Psoas muscle (tissue), 7 donors: ENCODE measurements at regions not wholly inside any gene's neighbourhood (a gene's known extent, or its start where the extent isn't known, plus 50 kb on each side); places are given as distances from the start of the nearest gene placed in this dataset.

Experiments
- ATAC-seq, 4 donors: fragments of 200-7000 bp; cut with Tn5 transposase; one replicate each; pipeline ENCODE4 v1.9.1; 2020; ENCODE audit warnings: moderate library complexity in 3 of 4, mild to moderate bottlenecking in 2 of 4
- DNase-seq, 2 donors: peaks; one replicate each; pipeline ENCODE4 v3.0.0-alpha.2; 2020
- H3K27ac ChIP-seq: fragments of 200-600 bp; one replicate; pipeline ENCODE4 v1.8.0; 2022
- H3K27me3 ChIP-seq, 3 donors: fragments of 200-600 bp in 1 of 3; one replicate each; pipeline versions ENCODE4 v1.6.1 to v1.8.0; 2013 to 2022; ENCODE audit warnings: low read length in 2 of 3, mild to moderate bottlenecking in 2 of 3, moderate library complexity in 1 of 3; ENCODE audit not compliant: insufficient read depth in 3 of 3
- H3K36me3 ChIP-seq, 2 donors: fragments of 200-600 bp in 1 of 2; one replicate each; pipeline versions ENCODE4 v1.6.1 to v1.8.0; 2013 to 2022; ENCODE audit warnings: low read depth in 1 of 2, mild to moderate bottlenecking in 1 of 2, moderate library complexity in 1 of 2; ENCODE audit not compliant: insufficient read depth in 1 of 2
- H3K4me1 ChIP-seq: fragments of 200-600 bp; one replicate; pipeline ENCODE4 v1.8.0; 2022
- H3K4me3 ChIP-seq: fragments of 200-600 bp; one replicate; pipeline ENCODE4 v1.8.0; 2022; ENCODE audit warnings: mild to moderate bottlenecking
- H3K9me3 ChIP-seq: fragments of 200-600 bp; one replicate; pipeline ENCODE4 v1.8.0; 2022
- CTCF ChIP-seq: fragments of 200-600 bp; IDR thresholded peaks from one replicate; pipeline ENCODE4 v1.8.0; 2022; ENCODE audit warnings: antibody characterized with exemption
- WGBS, 3 donors: extraction: QIAGEN DNeasy Blood & Tissue Kit; methylation state at CpG; one replicate each; pipeline versions ENCODE4 v1.1.6 to v1.1.7; 2013; 5-methylcytosine and 5-hydroxymethylcytosine counted together
- intact Hi-C, 2 donors: fragments of 100-400 bp; cut with DNase I; formaldehyde crosslinking; loops; one replicate each; pipeline versions ENCODE4 v1.11.0 to v1.14.2; 2022
- donor health status: healthy with polysubstance abuse.
- donor health status: DM: no; HTN: no; CAD: no; lungs with moderate emphysema.
- donor health status: Bipolar disorder and iron deficiency.
- donor health status: healthy.
- donor health status: DM: yes; HTN: yes; CAD: no.
- donor health status: DM: no; HTN: no; CAD: no.
- donor health status: DM: yes; HTN: yes; CAD: no.

DNA sequence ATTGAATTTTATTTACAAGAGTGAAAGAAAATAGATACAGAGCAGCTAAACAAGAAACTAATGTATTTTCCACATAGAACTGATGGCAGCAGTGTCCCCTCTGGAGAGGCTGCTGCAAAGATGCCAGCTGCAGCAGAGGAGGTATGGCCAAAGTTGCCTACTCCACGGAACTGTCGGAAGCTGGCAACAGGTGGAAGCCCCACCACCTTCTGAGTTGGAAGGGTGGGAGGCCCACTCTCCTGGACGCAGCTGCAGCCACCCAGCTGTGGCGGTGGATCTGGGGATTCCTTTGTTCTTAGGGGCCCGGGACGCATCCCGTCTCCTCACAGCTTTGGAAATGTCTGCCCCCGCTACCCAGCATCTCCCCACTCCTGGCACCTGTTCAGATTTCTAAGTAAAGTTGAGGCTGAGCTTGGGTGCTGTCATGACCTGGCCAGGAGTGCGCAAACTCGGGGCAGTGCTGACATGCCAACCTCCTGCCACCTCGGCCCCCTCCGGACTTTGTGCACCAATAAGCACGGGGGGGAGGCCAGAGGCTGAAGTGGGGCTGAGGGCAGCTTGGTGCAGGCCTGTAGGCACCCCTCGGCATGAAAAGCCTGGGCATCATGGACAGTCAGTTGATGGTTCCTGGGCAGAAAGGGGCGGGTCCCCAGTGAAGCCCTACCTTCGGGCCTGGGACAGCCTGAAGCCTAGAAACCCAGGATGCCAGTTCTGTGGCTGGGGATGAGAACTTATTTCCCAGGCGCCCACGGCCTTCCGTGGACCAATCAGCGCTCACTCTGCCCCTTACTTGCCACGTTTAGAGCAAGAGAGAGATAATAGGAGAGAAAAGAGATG is 1071.4 kb downstream of the JRKL start:
- Histone ChIP-seq H3K4me1 (no peaks in the 10 kb centered on the region), H3K27ac (no peak overlapping the region), H3K27me3 (no peaks in the 10 kb centered on the region), H3K4me3 (no peak overlapping the region), H3K36me3 (no peaks in the 10 kb centered on the region), H3K9me3 (peaks cover 9% of the 10 kb centered on the region)
- DNase-seq (no peak), ATAC-seq (no peak)
- TF ChIP-seq CTCF: no peak
- WGBS, 3 donors: 84 to 89% (median 86%) methylated on average over 20 to 21 of the region's 21 CpGs
- intact Hi-C loops: no loop called here

DNA sequence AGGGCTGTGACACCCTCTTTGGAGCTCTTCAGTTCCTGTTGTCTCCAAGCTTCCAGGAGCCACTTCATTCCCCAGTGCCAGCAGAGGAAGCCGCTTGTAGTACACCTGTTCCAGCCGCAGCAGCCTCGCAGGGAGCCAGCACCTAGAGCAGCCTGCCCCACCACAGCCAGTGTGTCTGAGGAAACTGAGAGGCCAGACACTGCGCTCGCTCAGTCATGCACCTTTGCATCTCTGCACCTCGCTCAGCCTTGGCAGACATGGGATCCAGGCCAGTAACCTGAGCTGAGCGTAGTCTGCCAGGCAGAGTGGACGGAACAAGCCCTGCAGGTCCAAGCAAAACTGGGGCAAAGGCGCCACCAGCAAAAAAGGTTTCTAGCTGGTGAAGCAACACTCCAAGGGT is 1072.1 kb downstream of the JRKL start:
- Histone ChIP-seq H3K27ac (no peak overlapping the region), H3K36me3 (no peaks in the 10 kb centered on the region), H3K4me1 (no peaks in the 10 kb centered on the region), H3K9me3 (peaks cover 9% of the 10 kb centered on the region), H3K4me3 (no peak overlapping the region), H3K27me3 (no peaks in the 10 kb centered on the region)
- WGBS, 3 donors: 82 to 92% (median 85%) methylated on average over 9 of the region's 9 CpGs
- no peak for DNase-seq
- ATAC-seq: no peak
- no peak for TF ChIP-seq CTCF
- intact Hi-C loops: no loop called here

DNA sequence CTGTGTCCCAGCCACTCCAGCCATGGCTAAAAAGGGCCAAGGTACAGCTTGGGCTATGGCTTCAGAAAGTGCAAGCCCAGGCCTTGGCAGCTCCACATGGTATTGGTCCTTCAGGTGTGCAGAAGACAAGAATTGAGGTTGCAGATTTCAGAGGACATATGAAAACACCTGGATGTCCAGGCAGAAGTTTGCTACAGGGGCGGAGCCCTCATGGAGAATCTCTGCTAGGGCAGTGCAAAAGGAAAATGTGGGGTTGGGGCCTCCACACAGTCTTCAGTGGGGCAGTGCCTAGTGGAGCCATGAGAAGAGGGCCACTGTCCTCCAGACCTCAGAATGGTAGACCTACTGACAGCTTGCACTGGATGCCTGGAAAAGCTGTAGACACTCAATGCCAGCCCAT is 1074.1 kb downstream of the JRKL start:
- H3K36me3 ChIP-seq: no peaks in the 10 kb centered on the region
- no peak overlapping the region for H3K27ac ChIP-seq
- 47 to 59% (median 51%) methylated on average over 1 of the region's 1 CpG for WGBS, 3 donors
- no peak for TF ChIP-seq CTCF
- no peak overlapping the region for H3K4me3 ChIP-seq
- H3K9me3 ChIP-seq: peaks cover 9% of the 10 kb centered on the region
- DNase-seq (no peak), ATAC-seq (no peak)
- no peaks in the 10 kb centered on the region for H3K4me1 ChIP-seq
- intact Hi-C loops: no loop called here
- no peaks in the 10 kb centered on the region for H3K27me3 ChIP-seq

DNA sequence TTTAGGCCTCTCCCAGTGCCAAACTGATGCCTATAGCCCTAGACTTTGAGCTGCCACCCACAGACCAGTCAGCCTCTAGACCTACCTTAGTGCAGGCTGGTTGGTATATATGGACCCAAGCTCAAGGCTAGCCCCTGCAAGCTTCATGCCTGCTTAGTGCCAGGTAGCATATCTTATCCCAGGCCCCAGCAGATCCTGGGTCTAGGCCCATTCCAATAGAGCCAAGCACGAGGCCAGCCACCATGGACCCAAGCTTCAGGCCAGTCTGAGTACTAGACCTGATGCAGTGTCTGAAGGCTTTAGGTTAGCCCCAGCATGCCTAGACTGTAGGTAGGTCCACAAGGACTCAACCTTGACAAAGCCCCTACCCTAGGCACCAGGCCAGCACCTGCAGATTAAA is 1081.7 kb downstream of the JRKL start:
- Histone ChIP-seq H3K27ac (no peak overlapping the region), H3K36me3 (no peaks in the 10 kb centered on the region), H3K4me1 (no peaks in the 10 kb centered on the region), H3K9me3 (peaks cover 15% of the 10 kb centered on the region), H3K27me3 (no peaks in the 10 kb centered on the region), H3K4me3 (no peak overlapping the region)
- no peak for DNase-seq
- WGBS, 3 donors: 71 to 80% (median 75%) methylated on average over 1 of the region's 1 CpG
- no peak for TF ChIP-seq CTCF
- intact Hi-C loops: no loop called here
- no peak for ATAC-seq

DNA sequence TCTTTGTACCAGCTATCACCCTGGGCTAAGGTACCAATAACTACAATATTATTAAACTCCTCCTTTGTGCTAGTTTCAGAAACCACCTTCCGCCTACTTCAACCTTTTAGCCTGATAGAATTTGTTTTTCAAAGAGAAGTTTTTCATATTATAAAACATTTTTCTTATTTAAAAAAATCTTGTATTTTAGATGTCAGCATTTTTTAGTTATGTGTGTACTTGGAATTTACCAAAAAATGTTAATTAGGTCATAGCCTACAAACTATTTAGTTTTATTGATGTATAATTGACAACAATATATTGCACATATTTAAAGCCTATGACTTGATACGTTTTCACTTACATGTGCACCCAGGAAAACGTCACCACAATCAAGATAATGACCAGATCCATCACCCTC is 1097.6 kb downstream of the JRKL start:
- H3K4me3 ChIP-seq: no peak overlapping the region
- H3K9me3 ChIP-seq: no peaks in the 10 kb centered on the region
- H3K27ac ChIP-seq: no peak overlapping the region
- no peak for TF ChIP-seq CTCF
- DNase-seq (no peak), ATAC-seq (no peak)
- 68 to 75% (median 70%) methylated on average over 3 of the region's 3 CpGs for WGBS, 3 donors
- H3K4me1 ChIP-seq: no peaks in the 10 kb centered on the region
- no peaks in the 10 kb centered on the region for H3K27me3 ChIP-seq
- H3K36me3 ChIP-seq: no peaks in the 10 kb centered on the region
- intact Hi-C loops: no loop called here
